Mesothelial cell of epicardium (in vitro differentiated cells): ENCODE measurements at regions not wholly inside any gene's neighbourhood (a gene's known extent, or its start where the extent isn't known, plus 50 kb on each side); places are given as distances from the start of the nearest gene placed in this dataset.

Source experiments
- DNase-seq, 2 experiments: peaks; one replicate each; pipeline ENCODE4 v3.0.0; 2021; ENCODE audit warnings: low spot score in 2 of 2; ENCODE audit not compliant: unreplicated experiment in 2 of 2
- H3K27ac Mint-ChIP-seq: 2 replicates; pipeline ENCODE4 v1.8.0; 2021; ENCODE audit warnings: mixed read lengths
- H3K27me3 Mint-ChIP-seq: 2 replicates; pipeline ENCODE4 v1.8.0; 2021; ENCODE audit warnings: low read depth, mixed read lengths
- H3K36me3 Mint-ChIP-seq: 2 replicates; pipeline ENCODE4 v1.8.0; 2021; ENCODE audit warnings: mixed read lengths
- H3K4me1 Mint-ChIP-seq: 2 replicates; pipeline ENCODE4 v1.8.0; 2021; ENCODE audit warnings: mixed read lengths
- H3K4me3 Mint-ChIP-seq: 2 replicates; pipeline ENCODE4 v1.8.0; 2021; ENCODE audit warnings: mild to moderate bottlenecking, moderate library complexity, mixed read lengths
- H3K9me3 Mint-ChIP-seq: 2 replicates; pipeline ENCODE4 v1.8.0; 2021; ENCODE audit warnings: mixed read lengths
- CTCF ChIP-seq: fragments of 200-600 bp; sonication (generic); IDR thresholded peaks from one replicate; pipeline ENCODE4 v1.5.0; 2021; ENCODE audit warnings: antibody characterized with exemption; ENCODE audit not compliant: unreplicated experiment

GRCh38 chr2:129205176-129205575, 774.3 kb upstream of the RAB6C start:
- DNase-seq, result no peak
- Mint-ChIP-seq H3K27ac (peak overlapping the region; percentile 36), H3K9me3 (no peaks in the 10 kb centered on the region), H3K4me1 (peaks cover 13% of the 10 kb centered on the region), H3K36me3 (no peaks in the 10 kb centered on the region), H3K4me3 (no peak overlapping the region), H3K27me3 (no peaks in the 10 kb centered on the region)
- TF ChIP-seq CTCF, result no peak

GRCh38 chr2:129205766-129206165, 773.7 kb upstream of the RAB6C start:
- no peaks in the 10 kb centered on the region for H3K36me3 Mint-ChIP-seq
- peak overlapping the region; percentile 36 for H3K27ac Mint-ChIP-seq
- H3K4me3 Mint-ChIP-seq, result no peak overlapping the region
- TF ChIP-seq CTCF, result no peak
- no peaks in the 10 kb centered on the region for H3K27me3 Mint-ChIP-seq
- no peaks in the 10 kb centered on the region for H3K9me3 Mint-ChIP-seq
- H3K4me1 Mint-ChIP-seq, result peaks cover 13% of the 10 kb centered on the region
- no peak for DNase-seq

GRCh38 chr2:129212299-129212958, 767.0 kb upstream of the RAB6C start:
- Mint-ChIP-seq H3K27me3 (no peaks in the 10 kb centered on the region), H3K4me1 (peaks cover 18% of the 10 kb centered on the region), H3K36me3 (no peaks in the 10 kb centered on the region), H3K27ac (no peak overlapping the region), H3K9me3 (no peaks in the 10 kb centered on the region), H3K4me3 (no peak overlapping the region)
- no peak for TF ChIP-seq CTCF
- DNase-seq, result no peak

- no peak for DNase-seq
- H3K27me3 Mint-ChIP-seq, result no peaks in the 10 kb centered on the region
- H3K9me3 Mint-ChIP-seq, result peaks cover under 1% of the 10 kb centered on the region
- no peak for TF ChIP-seq CTCF
- no peaks in the 10 kb centered on the region for H3K36me3 Mint-ChIP-seq
- H3K4me3 Mint-ChIP-seq, result no peak overlapping the region
- no peak overlapping the region for H3K27ac Mint-ChIP-seq
- peaks cover 17% of the 10 kb centered on the region for H3K4me1 Mint-ChIP-seq
Measured at GRCh38 chr2:129224022-129224421, 755.4 kb upstream of the RAB6C start.

- Mint-ChIP-seq H3K4me3 (no peak overlapping the region), H3K4me1 (peaks cover 17% of the 10 kb centered on the region), H3K36me3 (no peaks in the 10 kb centered on the region), H3K27ac (no peak overlapping the region), H3K9me3 (no peaks in the 10 kb centered on the region), H3K27me3 (no peaks in the 10 kb centered on the region)
- no peak for DNase-seq
- TF ChIP-seq CTCF, result no peak
Measured at GRCh38 chr2:129224486-129224885, 755.0 kb upstream of the RAB6C start.

- Mint-ChIP-seq H3K4me3 (no peak overlapping the region), H3K9me3 (no peaks in the 10 kb centered on the region), H3K27ac (no peak overlapping the region), H3K4me1 (peaks cover 17% of the 10 kb centered on the region), H3K36me3 (no peaks in the 10 kb centered on the region), H3K27me3 (no peaks in the 10 kb centered on the region)
- no peak for TF ChIP-seq CTCF
- DNase-seq, result no peak
Measured at GRCh38 chr2:129229196-129229595, 750.3 kb upstream of the RAB6C start.
